ENCODE measurements at regions not wholly inside any gene's neighbourhood (a gene's known extent, or its start where the extent isn't known, plus 50 kb on each side); places are given as distances from the start of the nearest gene placed in this dataset.
"Not testable (repeated sequence)": the region's sequence is repeated elsewhere in the genome, so short reads cannot be mapped to it uniquely, and the experiment has no call there.

DNA sequence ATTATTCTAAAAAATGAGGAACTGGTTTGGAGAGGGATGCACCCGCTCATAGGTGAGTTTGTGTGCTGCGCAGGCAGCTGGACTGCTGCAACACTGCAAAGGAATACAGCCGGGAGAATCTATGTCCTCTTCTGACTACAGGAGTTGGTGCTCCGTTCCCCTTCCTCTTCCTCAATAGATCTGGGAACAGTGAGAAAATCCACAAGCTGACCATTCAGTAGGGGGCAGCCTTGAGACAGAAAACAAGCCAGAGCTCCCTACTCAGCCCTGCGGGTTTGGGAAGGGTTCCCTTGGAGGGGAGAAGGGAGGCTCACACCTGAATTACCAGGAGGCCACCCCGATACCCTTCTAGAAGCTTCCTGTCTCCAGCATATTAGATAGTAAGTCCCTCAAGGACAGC lies 87.3 kb upstream of the FOXI2 start:
- no peak for DNase-seq (ENCODE audit: low spot score)
- in situ Hi-C loops (cut with MboI; ENCODE audit: low pct_unique_long_range_greater_than_20kb, low sequenced_read_pairs, unreplicated experiment), result no loop called here
- TF ChIP-seq, protein P1, sequence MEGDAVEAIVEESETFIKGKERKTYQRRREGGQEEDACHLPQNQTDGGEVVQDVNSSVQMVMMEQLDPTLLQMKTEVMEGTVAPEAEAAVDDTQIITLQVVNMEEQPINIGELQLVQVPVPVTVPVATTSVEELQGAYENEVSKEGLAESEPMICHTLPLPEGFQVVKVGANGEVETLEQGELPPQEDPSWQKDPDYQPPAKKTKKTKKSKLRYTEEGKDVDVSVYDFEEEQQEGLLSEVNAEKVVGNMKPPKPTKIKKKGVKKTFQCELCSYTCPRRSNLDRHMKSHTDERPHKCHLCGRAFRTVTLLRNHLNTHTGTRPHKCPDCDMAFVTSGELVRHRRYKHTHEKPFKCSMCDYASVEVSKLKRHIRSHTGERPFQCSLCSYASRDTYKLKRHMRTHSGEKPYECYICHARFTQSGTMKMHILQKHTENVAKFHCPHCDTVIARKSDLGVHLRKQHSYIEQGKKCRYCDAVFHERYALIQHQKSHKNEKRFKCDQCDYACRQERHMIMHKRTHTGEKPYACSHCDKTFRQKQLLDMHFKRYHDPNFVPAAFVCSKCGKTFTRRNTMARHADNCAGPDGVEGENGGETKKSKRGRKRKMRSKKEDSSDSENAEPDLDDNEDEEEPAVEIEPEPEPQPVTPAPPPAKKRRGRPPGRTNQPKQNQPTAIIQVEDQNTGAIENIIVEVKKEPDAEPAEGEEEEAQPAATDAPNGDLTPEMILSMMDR (IDR thresholded peaks at IDR 0.05; ENCODE audit: extremely low read depth, insufficient read depth, missing control alignments), result peak; percentile 44

GRCh38 chr10:127657056-127657455 lies 79.9 kb upstream of the FOXI2 start:
- in situ Hi-C loops (cut with MboI; ENCODE audit: low pct_unique_long_range_greater_than_20kb, low sequenced_read_pairs, unreplicated experiment), result no loop called here
- TF ChIP-seq, protein P1 (IDR thresholded peaks at IDR 0.05; ENCODE audit: extremely low read depth, insufficient read depth, missing control alignments), result no peak
- DNase-seq (ENCODE audit: low spot score), result no peak

DNA sequence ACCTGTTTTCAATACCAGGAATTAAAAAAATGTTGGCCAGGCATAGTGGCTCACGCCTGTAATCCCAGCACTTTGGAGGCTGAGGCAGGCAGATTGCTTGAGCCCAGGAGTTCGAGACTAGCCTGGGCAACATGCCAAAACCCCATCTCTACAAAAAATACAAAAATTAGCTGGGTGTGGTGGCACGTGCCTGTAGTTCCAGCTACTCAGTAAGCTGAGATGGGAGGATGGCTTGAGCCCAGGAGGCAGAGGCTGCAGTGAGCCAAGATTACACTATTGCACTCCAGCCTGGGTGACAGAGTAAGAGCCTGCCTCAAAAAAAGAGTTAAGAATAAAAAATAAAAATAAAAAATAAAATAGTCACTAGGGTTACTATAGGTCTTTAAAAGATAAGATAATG lies 60.6 kb upstream of the FOXI2 start:
- in situ Hi-C loops (cut with MboI; ENCODE audit: low pct_unique_long_range_greater_than_20kb, low sequenced_read_pairs, unreplicated experiment); DNase-seq (ENCODE audit: low spot score): not testable (repeated sequence)

DNA sequence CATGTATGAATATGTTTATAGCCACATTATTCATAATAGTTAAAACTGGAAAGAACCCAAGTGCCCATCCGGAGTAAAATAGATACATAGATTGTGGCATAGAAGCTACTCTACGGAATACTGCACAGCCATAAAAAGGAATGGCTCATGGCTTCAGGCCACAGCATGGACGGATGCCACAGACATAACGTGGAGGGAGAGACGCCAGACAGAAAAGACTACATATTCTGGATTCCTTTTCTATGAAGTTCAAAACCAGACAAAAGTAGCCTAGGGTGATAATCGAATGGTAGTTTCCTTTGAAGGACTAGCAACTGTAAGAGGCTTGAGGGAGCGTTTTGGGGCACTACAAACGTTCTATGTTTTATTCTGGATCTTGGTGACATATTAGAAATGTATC lies 58.9 kb upstream of the FOXI2 start:
- in situ Hi-C loops (cut with MboI; ENCODE audit: low pct_unique_long_range_greater_than_20kb, low sequenced_read_pairs, unreplicated experiment), result no loop called here
- TF ChIP-seq, protein P1 (IDR thresholded peaks at IDR 0.05; ENCODE audit: extremely low read depth, insufficient read depth, missing control alignments), result no peak
- DNase-seq (ENCODE audit: low spot score), result no peak

DNA sequence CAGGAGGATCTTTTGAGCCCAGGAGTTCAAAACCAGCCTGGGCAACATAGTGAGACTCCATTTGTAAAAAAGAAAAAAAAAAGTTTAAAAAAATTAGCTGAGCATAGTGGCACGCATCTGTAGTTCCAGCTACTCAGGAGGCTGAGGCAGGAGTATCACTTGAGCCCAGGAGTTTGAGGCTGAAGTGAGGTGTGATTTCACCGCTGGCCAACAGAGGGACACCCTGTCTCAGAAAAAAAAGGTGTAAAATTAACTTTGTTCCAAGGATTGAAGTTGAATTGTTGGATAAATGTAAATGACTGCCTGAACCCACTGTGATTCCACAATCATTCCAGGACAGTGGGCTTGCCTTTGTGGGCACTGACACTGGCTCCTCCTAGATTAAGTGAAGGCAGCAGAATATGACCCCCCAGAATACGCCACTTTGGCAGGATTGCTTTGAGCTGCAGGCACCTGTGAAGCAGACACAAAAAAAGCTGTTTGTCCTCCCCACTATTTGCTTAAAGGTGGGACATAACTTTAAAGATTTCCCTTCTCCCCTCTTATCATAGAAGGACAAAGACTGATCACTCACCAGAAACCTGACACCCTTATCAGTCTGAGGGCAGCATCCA lies 57.2 kb upstream of the FOXI2 start:
- no peak for DNase-seq (ENCODE audit: low spot score)
- TF ChIP-seq, protein P1 (IDR thresholded peaks at IDR 0.05; ENCODE audit: extremely low read depth, insufficient read depth, missing control alignments), result peak; percentile 16
- in situ Hi-C loops (cut with MboI; ENCODE audit: low pct_unique_long_range_greater_than_20kb, low sequenced_read_pairs, unreplicated experiment), result no loop called here

Data from GM13977 (cell line).